HT1080 (cell line): ENCODE measurements at regions not wholly inside any gene's neighbourhood (a gene's known extent, or its start where the extent isn't known, plus 50 kb on each side); places are given as distances from the start of the nearest gene placed in this dataset.
A peak's percentile ranks its signal among the peaks of the same experiment; 100 is the strongest.

Experiments used
- DNase-seq: peaks from one replicate; pipeline ENCODE4 v3.0.0-alpha.2; 2015; ENCODE audit warnings: low read depth

DNA sequence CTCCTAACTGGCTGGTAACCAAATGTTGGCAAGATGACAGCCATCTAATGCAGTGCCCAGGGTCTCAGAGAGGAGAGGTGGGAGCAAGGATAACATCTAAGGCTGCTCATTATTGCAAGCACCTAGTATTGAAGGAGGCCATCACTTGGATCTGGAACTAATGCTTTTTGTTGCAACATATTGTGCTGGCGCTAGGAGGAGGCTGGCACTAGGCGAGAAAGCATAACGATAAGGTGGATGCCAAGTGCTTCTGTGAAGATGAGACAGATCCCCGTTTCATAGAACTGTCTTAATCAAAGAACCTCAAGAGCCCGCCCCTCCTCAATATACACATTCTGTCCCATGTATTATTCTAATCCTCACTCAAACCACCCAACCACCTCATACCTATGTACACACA lies 774.0 kb downstream of the VRK1 start:
- no peak for DNase-seq

GRCh38 chr14:97571866-97572555 lies 774.8 kb downstream of the VRK1 start:
- DNase-seq: no peak

DNA sequence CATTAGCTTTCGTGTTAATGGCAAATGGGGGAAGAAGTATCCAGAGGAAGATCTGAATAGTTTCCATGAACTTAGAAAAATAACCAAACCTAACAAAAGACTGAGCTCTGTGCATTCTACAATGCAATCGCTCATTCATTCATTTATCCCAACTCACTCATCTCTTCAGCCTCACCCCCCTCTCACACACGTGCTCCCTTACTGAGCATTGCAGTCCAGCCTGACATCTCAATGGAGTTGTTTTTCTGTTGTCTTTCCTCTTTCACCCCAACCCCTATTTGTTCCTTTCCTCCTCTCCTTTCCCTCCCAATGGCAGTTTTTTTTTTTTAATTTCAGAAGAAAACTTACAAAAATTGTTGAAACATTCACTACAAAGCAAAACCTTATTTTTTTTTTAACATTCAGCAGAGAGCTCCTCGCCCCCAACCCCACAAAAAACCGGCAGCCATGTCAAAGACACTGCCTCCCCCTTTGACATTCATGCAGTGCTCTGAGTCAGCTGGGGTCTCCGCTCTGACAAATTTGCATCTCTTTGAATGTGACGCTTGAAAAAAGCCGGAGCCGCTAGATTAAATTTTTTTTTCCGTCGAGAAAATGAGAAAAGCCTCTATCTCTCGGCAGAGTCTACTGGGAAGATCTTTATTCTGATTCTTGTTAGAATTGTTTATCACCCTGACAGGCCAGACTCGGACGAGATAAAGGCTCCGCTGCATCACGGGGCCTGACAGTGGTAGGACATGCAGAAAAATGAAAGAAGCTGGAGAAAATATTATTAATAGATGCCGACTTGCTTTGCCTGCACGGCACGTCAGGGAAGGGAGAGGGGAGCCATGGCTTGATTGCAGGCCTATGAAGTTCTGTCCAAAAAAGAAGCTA lies 775.6 kb downstream of the VRK1 start:
- no peak for DNase-seq

- DNase-seq: no peak
Observed at GRCh38 chr14:97575677-97576076, 778.5 kb downstream of the VRK1 start.

DNA sequence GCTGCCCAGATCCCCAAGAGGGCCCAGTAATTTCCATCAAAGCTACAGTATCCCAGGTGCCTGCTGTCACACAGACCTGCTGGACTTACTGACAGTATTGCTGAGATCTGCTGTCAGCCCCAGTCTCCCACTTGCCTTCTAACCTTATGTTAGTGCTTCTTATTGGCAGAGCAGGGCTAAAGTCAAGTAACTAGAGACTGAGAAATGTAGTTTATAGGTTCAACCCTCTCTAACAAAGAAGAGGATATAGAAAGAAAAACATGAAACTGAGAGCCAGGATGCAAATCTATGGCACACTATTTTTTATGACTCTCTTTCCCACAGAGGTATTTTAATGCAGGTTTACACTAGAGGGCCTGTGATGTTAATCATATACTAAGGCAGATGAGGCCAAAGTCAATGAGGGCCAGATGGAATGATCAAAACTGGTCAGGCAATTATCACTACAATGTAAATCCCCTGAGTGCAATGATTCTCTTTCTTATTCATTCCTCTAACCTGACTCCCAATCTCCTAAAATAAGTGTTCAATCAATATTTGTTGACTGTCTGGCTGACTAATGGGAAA lies 781.9 kb downstream of the VRK1 start:
- no peak for DNase-seq

GRCh38 chr14:97581016-97581415 lies 783.8 kb downstream of the VRK1 start:
- peak; percentile 5 for DNase-seq

- no peak for DNase-seq
Observed at GRCh38 chr14:97582022-97582421, 784.8 kb downstream of the VRK1 start.

DNA sequence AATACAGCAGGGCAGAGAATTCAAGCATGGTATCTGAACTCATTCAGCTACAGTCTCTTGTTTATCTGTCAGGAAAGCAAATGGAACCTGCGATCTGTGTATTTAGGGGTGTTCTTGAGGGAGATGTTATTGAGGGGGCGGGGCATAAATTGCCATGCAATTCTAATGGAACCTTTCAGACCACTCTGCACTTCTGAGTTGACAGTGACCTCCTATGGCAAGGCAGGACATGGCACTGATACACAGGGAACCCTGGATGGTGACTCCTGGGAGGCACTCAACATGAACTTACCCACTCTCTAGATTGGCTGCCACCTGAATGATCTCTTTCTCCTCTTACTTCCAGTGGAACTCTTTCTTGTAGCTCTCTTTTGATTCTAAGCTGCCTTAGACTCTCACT lies 787.3 kb downstream of the VRK1 start:
- no peak for DNase-seq

GRCh38 chr14:97592341-97592980 lies 795.3 kb downstream of the VRK1 start:
- no peak for DNase-seq

DNA sequence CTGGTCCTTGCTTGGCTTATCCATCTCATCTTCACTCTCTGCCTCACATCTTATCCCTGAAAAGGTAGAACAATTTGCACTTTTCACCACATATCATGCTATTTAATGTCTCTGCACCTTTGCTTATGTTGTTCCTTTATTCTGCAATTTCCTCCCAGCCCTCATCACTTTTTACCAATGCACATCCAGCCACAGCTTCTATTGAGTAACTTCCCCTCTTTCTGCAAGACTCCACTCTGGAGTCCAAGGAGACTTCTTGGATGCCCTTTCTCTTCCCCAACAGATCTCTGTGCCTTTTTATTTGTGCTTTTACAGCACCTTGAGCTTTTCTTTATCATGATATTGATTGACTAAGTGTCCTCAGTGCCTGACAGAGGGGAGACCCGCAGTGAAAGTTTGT lies 797.1 kb downstream of the VRK1 start:
- no peak for DNase-seq

GRCh38 chr14:97602438-97603117 lies 805.4 kb downstream of the VRK1 start:
- DNase-seq: no peak

DNA sequence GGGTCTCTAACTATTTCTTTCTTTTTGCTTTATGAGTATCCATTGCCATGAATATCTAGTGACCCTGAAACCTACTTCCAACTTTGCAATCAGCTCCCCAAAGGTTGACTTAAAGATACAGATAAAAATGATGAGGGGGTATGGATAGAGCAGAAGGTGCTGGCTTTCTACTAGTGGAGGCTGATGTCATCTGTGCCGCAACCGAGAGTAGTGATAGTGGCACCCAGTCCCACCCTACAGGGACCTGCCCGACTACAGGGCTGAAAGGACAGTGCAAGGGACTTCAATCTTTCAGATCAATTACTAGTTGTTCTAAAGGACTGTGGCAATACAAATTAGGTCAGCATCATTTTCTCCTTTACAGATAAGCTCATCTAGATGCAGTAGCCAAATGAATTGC lies 806.0 kb downstream of the VRK1 start:
- no peak for DNase-seq

- no peak for DNase-seq
Observed at GRCh38 chr14:97604731-97605130, 807.5 kb downstream of the VRK1 start.

- no peak for DNase-seq
Observed at GRCh38 chr14:97618401-97618800, 821.2 kb downstream of the VRK1 start.

DNA sequence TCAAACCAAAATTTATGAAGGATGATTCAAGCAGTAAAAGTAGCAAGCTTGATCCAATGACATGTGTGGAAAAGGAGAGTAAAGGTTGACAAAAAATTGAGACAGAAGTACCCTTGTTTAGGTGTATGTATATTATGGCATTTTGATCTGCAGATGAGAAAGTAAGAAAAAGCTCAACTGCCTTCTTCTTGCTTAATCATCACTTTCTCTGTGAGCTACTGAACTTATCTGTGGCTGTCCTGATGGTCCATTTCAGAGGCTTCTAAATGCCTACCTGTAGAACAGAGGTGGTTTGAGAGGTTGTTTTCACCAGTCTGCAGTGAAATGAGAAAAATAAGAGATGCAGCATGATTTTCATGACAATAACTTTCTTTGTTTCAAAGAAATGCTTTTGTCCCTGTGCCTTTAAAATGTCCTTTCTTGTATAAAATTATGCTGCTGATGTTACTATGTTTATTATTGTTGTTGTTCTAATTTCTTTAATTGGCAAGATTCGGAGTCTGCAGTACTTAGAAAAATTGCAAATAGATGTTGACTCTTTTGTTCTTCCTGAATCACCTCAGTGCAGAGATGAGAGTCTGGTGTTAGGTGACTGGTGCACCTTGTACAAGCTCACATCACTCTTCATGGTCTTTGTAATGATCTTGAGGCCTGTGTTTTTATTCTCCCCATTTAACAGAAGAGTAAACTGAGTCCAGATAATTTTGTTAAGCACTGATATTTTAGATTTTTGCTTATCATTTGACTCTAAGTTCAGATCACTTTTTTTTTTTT lies 821.9 kb downstream of the VRK1 start:
- no peak for DNase-seq

DNA sequence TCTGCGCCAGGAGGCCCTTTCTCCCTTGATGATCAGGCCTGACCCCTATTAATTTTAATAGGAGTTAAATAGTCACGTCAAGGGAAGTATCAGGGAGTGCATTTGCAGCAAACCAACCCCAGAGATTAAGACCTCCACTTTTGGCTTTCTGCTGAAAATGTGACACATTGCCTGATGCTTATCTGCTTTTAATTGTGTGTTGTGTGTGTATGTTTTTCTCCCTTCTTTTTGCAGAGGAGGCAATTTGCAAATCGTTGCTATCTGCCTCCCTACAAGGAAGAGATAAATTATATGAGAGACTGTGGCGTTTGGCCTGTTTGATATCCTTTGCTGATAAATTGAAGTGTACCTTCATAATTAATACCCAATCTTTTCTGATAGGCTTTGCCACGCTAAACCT lies 822.9 kb downstream of the VRK1 start:
- DNase-seq: no peak

- DNase-seq: no peak
Observed at GRCh38 chr14:97624985-97625384, 827.8 kb downstream of the VRK1 start.

DNA sequence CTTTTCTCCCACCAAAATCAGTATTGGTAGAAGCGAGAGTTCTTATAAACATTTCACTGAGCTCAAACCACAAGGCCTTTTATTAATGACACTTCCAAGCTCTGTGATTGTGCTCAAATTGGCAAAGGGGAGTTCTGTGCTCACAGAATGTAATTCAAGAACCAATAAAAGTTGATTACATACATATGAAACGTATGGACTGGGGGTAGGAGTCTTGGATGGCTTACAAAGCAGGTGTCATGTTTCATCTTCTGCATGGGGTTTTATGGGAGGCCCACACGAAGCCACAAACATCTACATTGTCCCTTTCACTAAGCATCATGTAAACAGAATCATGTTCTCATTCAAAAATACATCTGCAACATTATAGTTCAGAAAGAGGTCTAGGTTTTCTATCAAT lies 828.3 kb downstream of the VRK1 start:
- no peak for DNase-seq

DNA sequence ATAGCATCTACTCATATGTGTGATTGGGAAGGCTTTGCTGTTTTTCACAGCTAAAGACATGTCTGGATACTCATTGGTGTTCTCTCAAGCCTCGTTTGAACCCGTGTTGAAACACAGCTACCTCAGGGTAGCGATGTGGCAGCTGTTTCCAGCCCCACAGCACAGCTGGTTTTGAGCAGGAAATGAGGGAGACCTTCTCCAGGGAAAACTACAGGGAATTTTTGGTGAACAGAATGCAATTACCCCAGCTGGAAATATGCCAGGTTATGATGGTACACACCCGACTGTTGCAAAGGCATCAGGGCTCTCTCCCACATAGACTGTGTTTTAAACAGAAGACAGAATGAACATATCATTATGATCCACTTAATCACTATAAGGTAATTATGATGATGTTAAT lies 828.9 kb downstream of the VRK1 start:
- DNase-seq: no peak

DNA sequence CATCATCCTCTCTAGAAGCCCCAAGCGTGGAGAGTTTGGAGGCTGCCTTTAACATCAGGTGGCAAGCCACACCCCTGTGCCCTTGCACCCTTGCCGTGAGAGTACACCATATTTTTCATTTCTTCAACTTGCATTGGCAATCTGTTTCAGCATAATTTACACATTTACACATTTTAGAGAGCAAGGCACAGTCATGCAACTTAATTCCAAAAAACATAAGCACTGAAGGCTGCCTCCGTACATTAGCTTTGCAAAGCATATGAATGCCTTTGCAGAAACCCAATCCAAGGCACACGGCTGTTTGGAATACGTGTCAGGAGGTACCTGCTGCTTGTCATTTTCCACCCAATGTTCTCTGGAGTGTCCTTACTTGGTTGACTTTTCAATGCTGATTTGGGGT lies 833.1 kb downstream of the VRK1 start:
- DNase-seq: no peak
